ENCODE measurements at regions not wholly inside any gene's neighbourhood (a gene's known extent, or its start where the extent isn't known, plus 50 kb on each side); places are given as distances from the start of the nearest gene placed in this dataset.
"Not testable (repeated sequence)": the region's sequence is repeated elsewhere in the genome, so short reads cannot be mapped to it uniquely, and the experiment has no call there.

DNA sequence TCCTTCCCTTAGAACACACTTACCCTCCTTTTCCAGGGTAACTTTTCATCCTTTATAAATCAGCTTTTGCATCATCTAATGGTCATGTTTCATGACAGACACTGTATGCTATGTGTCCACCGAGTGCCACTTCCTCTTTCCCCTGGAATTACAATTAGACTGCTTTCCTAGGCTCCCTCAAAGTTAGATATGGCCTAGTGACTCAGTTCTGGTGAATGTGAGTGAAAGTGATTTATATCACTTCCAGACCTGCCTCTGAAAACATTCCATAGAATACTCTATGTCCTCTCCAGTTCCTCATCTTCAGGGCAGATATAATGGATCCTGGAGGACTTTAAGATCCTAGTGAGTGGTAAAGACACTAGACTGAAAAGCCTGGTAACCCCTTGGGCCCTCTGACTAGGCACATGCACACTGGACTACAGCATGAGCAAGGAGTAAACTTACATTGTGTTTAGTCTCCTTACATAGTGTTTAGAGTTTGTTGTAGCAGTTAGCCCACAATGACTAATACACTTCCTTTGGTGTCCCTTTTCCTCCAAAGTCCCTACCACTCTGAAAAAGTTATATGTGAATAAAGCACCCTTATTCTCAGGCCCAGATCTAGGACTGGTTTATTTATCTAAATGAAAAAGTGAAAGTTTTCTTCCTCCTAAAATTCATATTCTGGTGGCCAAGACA lies 59.3 kb downstream of the GPR88 start:
- in situ Hi-C loops (cut with HindIII; ENCODE audit: low pct_ligation_motif_present, low pct_unique_long_range_greater_than_20kb, low sequenced_read_pairs): no loop called here
- peak; percentile 25 for DNase-seq

DNA sequence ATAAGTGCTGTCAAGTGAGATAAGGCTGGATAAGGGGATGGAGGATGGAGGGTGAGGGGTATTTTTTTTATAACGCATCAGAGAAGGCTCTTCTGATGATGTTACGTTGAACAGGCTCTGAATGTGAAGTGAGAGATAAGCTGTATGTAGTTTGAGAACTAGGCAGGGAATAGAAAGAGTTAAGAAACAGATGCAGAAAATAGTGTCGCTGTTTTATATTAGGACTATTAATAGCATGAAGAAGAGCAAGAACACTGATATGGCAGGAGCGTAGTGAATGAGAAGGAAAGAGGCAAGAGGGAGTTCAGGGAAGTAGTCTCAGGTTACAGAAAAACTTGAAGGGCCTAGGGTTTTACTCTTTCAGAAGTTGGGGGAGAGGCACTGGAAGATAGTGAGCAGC lies 59.8 kb downstream of the GPR88 start:
- no peak for DNase-seq
- in situ Hi-C loops (cut with HindIII; ENCODE audit: low pct_ligation_motif_present, low pct_unique_long_range_greater_than_20kb, low sequenced_read_pairs): no loop called here

DNA sequence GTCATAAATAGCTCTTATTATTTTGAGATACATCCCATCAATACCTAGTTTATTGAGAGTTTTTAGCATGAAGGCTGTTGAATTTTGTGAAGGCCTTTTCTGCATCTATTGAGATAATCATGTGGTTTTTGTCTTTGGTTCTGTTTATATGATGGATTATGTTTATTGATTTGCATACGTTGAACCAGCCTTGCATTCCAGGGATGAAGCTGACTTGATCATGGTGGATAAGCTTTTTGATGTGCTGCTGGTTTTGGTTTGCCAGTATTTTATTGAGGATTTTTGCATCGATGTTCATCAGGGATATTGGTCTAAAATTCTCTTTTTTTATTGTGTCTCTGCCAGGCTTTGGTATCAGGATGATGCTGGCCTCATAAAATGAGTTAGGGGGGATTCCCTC lies 62.4 kb downstream of the GPR88 start:
- in situ Hi-C loops (cut with HindIII; ENCODE audit: low pct_ligation_motif_present, low pct_unique_long_range_greater_than_20kb, low sequenced_read_pairs): loop anchor here (25.0 kb wide), 1 partner anchor 262 kb away; no protein-coding TSS in a partner anchor
- DNase-seq: not testable (repeated sequence)

DNA sequence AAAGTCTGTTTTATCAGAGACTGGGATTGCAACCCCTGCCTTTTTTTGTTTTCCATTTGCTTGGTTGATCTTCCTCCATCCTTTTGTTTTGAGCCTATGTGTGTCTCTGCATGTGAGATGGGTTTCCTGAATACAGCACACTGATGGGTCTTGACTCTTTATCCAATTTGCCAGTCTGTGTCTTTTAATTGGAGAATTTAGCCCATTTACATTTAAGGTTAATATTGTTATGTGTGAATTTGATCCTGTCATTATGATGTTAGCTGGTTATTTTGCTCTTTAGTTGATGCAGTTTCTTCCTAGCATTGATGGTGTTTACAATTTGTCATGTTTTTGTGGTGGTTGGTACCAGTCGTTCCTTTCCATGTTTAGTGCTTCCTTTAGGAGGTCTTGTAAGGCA lies 64.1 kb downstream of the GPR88 start:
- in situ Hi-C loops (cut with HindIII; ENCODE audit: low pct_ligation_motif_present, low pct_unique_long_range_greater_than_20kb, low sequenced_read_pairs): loop anchor here (25.0 kb wide), 1 partner anchor 260 kb away; no protein-coding TSS in a partner anchor
- not testable (repeated sequence) for DNase-seq

DNA sequence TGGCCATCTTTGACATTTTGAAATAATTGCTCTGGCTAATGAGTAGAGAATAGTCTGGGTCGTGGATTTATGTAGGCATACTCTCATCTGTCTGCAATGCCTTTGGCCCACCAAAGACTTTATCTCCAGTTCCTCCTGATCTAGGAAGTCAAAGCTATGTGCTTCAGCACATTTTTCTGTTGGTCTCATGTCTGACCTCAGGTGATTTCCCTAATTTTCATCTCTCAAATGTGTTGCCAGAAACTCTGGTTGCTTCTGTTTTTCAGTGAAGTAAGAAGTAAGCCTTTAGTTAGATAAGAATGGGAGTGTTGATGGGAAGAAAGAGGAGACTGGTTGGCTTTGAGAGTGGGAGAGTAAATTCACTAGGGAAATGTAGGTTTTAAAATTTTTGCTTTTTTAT lies 66.4 kb downstream of the GPR88 start:
- in situ Hi-C loops (cut with HindIII; ENCODE audit: low pct_ligation_motif_present, low pct_unique_long_range_greater_than_20kb, low sequenced_read_pairs): loop anchor here (25.0 kb wide), 1 partner anchor 258 kb away; no protein-coding TSS in a partner anchor
- DNase-seq: no peak

DNA sequence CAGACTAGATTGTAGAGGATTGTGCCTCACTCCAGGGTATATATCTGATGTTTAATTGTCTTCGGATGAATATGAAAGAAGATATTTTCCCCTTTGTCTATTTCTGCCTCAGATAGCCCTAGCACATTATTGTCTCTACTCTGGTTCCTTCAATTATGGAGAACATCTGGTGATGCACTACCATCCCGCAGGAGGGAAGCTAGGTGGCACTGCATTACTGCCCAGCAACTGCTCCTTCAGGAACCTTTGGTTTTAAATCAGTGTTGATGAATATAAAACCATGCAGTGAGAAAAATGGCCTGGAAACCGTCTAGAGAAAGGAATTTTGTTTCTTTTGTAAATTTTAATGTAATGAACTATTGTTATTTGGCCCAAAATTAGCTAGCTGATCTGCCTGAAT lies 68.5 kb downstream of the GPR88 start:
- peak; percentile 66 for DNase-seq

DNA sequence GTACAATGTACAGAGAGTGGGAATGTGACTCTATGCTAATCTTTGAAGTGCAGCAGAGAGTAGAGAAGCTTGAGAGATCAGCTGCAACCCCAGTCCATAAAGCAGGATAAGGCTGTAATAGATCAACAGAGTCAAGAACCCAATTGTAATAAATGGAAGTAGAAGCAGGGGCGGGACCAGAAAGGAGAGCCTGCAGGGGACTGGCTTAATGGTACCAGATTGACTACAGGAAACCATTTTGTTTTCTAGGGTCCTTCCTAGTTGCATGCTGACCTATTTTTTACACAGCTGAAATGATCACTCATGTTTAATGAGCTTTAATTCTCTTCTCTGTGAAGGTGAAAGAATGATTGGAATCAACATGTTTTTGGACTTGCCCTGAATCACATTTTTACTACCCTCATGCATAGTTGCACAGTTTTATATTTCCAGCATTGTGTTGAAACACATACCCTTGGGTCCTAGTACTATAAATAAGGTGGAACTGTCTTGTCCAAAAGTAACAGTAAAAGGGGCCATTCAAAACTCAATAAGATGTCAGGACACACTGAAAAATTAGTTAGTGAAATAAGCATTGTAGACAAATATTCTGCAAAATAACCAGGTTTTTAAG lies 69.8 kb downstream of the GPR88 start:
- no peak for DNase-seq
- in situ Hi-C loops (cut with HindIII; ENCODE audit: low pct_ligation_motif_present, low pct_unique_long_range_greater_than_20kb, low sequenced_read_pairs): loop anchor here (25.0 kb wide), 1 partner anchor 255 kb away; no protein-coding TSS in a partner anchor

More for the DNA sequence above, 68.5 kb downstream of the GPR88 start:
- in situ Hi-C loops (cut with HindIII; ENCODE audit: low pct_ligation_motif_present, low pct_unique_long_range_greater_than_20kb, low sequenced_read_pairs): loop anchor here (25.0 kb wide), 1 partner anchor 256 kb away; no protein-coding TSS in a partner anchor

DNA sequence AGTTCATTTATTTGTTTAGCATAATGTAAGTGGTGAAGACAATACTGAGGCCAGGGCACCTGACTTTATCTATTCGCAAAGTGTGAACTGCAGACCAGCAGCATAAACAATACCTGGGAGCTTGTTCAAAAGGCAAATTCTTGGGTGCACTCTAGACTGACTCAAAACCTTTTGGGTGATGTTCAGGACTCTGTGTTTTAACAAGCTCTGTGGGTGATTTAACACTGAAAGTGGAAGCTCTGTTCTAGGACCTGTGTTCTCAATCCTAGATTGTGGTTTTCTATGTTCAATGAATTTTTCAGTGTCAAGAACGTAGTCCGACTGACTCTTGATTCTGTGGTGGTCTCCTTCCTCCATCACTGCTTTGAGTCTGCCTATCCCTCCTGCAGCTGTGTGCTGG lies 71.9 kb downstream of the GPR88 start:
- no peak for DNase-seq
- in situ Hi-C loops (cut with HindIII; ENCODE audit: low pct_ligation_motif_present, low pct_unique_long_range_greater_than_20kb, low sequenced_read_pairs): loop anchor here (25.0 kb wide), 1 partner anchor 252 kb away; no protein-coding TSS in a partner anchor

DNA sequence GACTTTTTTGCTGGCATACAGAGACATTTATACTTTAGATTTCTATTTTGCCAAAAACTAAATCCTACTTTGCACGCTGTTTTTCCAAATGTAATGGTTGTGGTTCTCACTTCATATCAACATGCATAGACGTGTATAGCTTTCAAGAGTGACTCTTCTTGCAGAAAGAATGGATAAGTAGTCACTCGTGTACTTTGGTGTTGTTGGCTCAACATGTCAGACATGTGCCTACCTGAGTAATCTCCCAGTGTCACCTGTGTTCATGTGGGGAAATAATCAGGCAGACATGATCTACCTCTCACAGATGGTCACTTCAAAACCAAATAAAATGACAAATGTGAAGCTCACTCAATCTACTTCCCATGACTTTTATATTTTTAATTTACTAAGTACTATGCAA lies 73.1 kb downstream of the GPR88 start:
- DNase-seq: no peak
- in situ Hi-C loops (cut with HindIII; ENCODE audit: low pct_ligation_motif_present, low pct_unique_long_range_greater_than_20kb, low sequenced_read_pairs): loop anchor here (25.0 kb wide), 1 partner anchor 251 kb away; no protein-coding TSS in a partner anchor

DNA sequence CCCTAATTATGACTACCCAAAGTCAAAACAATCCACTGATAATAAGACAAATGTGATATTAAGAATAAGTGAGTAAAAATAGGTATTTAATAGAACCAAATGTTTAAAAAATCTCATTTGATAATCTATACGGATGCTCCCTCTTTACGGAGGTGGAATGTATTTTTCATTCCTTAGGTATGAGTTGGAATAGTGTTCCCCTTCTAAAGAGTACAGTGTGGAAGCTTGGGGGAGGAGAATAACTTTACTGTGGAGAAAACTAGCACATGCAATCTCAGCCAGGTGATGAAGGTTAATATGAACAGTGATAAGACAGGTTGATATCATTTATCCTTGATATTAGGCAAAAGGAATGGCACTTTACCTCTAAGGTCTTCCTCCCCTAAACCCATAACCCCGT lies 74.6 kb downstream of the GPR88 start:
- in situ Hi-C loops (cut with HindIII; ENCODE audit: low pct_ligation_motif_present, low pct_unique_long_range_greater_than_20kb, low sequenced_read_pairs): loop anchor here (25.0 kb wide), 1 partner anchor 250 kb away; no protein-coding TSS in a partner anchor
- DNase-seq: no peak

DNA sequence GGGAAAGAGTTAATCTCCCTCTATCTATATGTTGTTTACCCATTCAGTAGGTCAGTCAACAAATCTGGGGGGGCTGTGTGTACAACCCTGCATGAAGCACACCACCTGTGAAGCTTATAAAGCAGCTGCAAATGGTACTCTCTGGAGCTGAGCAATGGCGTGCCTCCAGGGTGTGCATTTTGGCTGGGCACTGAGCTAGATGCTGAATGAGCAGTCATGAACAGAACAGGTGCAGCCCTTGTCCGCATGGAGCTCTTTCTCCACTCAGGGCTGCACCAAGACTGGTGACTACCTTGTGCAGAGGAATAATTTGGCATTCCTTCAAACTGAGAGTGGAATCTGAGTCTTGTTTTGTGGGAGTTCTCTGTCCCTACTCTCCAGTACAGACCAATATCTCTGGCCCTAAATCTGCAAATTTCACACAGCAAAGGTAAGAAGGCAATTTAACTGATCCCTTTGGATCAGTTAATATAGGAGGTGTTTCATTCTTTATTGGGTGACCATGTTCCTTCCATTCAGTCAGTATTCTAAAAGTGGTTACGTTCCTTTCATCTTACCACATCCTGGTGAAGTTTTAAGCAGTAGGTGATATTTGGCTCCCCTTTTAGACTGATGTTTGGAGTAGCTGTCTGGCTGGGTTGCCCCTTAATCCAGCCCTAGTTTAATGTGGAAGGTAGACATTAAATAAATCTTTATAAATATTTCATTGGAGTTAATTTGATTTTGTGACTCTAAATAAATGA lies 76.0 kb downstream of the GPR88 start:
- in situ Hi-C loops (cut with HindIII; ENCODE audit: low pct_ligation_motif_present, low pct_unique_long_range_greater_than_20kb, low sequenced_read_pairs): loop anchor here (25.0 kb wide), 1 partner anchor 248 kb away; no protein-coding TSS in a partner anchor
- DNase-seq: no peak

DNA sequence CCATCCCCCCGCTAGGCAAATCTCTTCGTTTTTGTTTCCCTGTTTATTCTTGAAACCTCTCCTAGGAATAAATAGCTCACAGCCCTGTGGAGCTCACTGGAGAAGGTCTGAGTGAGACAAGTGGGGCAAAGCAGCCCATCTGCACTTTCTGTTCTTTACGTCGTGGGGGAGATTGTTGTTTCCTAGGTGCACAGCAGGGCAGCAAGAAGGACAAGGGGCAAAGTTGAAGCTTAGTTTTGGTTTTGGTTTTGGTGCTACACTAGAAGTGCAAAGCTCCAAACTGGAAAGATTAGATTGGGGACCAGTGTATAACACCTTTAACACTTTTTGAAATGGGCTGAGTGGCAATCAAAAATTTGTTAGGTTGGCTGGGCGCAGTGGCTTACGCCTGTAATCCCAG lies 76.6 kb downstream of the GPR88 start:
- DNase-seq: no peak
- in situ Hi-C loops (cut with HindIII; ENCODE audit: low pct_ligation_motif_present, low pct_unique_long_range_greater_than_20kb, low sequenced_read_pairs): loop anchor here (25.0 kb wide), 1 partner anchor 248 kb away; no protein-coding TSS in a partner anchor

DNA sequence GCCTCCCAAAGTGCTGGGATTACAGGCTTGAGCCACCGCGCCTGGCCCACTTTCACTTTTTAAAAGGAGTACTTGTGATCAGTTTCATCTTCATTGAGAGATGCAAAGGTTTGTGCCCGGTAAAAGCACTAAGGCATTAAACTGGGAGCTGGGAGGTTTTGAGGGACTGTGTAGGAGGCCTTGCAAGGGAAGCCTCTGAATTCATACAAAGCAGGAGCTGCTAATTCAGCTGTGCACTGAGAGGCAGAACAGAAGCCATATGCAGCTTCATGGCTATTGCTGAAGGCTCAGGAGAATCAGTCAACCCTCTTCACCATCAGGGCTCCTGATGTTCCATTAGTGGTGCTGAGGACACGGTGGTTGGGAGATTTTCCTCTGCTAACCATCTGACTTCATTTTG lies 77.7 kb downstream of the GPR88 start:
- no peak for DNase-seq
- in situ Hi-C loops (cut with HindIII; ENCODE audit: low pct_ligation_motif_present, low pct_unique_long_range_greater_than_20kb, low sequenced_read_pairs): loop anchor here (25.0 kb wide), 1 partner anchor 247 kb away; no protein-coding TSS in a partner anchor

DNA sequence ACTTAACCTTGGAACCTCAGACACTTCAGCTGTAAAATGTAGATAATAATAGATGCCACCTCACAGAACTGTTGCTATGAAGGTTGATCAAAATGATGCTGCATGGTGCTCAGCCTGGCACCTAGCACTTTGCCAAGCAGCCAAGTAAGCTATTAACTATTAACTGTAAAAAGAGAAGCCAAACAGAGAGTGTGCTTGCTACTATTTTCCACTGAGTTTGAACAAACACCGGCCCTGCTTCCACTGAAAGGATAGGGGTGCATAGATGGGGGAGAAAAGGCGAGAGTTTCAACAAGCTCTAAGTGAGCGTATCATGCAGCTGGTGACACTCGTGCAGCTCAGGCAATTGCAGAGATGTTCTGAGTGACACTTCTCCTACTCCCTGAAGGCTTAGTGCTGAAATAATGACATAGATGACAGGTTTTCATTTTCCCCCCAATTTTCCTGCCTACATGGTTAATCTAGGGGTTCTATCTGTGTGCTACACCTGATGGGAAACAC lies 78.2 kb downstream of the GPR88 start:
- in situ Hi-C loops (cut with HindIII; ENCODE audit: low pct_ligation_motif_present, low pct_unique_long_range_greater_than_20kb, low sequenced_read_pairs): loop anchor here (25.0 kb wide), 1 partner anchor 246 kb away; no protein-coding TSS in a partner anchor
- peak; percentile 22 for DNase-seq

DNA sequence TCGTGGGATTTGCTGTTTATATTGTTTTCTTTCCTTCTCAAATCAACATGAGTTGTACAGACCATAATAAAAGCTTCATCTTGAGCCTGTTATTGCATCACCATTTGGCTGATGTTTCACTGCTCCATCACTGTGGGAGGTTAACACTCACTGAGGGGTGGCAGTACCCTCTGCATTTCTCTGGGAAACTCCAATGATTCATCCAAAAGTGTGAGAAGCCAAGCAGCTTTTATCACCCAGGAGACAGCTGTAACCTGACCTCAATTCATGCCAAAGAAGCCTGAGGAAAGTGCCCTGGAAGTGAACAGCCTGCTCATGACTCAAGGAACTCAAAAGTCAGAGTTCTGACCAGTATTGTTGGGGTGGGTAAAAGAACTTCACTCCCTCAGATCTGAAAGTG lies 84.1 kb downstream of the GPR88 start:
- in situ Hi-C loops (cut with HindIII; ENCODE audit: low pct_ligation_motif_present, low pct_unique_long_range_greater_than_20kb, low sequenced_read_pairs): loop anchor here (25.0 kb wide), 1 partner anchor 240 kb away; no protein-coding TSS in a partner anchor
- DNase-seq: peak; percentile 94

DNA sequence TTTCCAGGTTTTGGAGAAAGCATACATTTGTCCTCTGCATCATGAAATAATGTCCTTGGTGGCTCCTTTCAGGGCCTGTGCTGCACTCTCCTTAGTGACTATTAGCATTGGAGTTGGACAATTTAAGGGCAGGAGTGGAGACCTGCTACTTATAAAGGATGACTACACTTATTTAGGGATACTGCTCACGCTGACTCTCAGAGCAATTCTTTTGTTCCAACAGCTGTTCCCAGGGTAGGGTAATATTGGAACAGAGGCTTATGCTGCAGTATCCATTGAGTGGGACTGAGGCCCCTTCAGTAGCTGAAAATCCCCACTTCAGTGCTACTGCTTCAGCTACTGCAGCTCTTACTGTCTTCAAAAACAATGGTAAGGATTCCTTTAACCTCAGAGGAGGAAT lies 84.6 kb downstream of the GPR88 start:
- in situ Hi-C loops (cut with HindIII; ENCODE audit: low pct_ligation_motif_present, low pct_unique_long_range_greater_than_20kb, low sequenced_read_pairs): loop anchor here (25.0 kb wide), 1 partner anchor 240 kb away; no protein-coding TSS in a partner anchor
- DNase-seq: no peak

DNA sequence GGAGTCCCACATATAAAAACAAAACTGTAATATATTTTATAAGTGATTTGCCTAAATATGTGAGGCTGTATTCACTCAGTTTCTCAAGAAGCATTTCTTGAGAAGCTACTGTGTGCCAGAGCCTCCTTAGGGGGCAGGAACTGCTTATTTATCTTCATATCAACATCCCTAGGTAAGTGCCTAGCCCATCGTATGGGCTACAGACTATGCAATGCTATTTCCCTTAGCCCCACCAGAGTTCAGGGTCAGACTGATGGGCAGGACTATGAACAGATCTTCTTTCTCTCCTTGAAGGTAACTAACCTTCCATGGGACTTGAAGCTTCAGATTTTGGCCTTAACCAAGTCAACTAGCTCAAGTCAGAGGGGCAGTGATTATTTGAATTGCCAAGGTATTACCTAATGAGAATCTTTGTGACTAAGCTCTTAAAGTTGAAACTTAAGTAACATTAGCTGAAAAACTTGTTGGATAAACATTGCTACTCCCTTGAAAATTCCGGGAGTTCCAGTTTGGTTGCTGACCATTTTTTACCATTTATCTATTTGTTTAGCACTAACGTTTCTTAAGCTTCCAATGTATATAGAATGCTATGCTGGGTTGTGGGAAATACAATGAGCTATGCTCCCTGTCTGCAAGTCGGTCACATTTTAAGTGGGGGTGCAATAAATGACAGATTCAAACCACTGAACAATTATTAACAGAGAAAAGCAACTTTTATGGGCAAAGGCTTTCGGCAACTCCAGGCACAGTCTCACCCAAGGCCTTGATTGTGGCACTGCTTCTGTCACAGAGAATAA lies 85.2 kb downstream of the GPR88 start:
- in situ Hi-C loops (cut with HindIII; ENCODE audit: low pct_ligation_motif_present, low pct_unique_long_range_greater_than_20kb, low sequenced_read_pairs): loop anchor here (25.0 kb wide), 1 partner anchor 239 kb away; no protein-coding TSS in a partner anchor
- DNase-seq: peak; percentile 72
